Stimulated activated CD4-positive, alpha-beta T cell treated with anti-CD3 and anti-CD28 coated beads, Interleukin-15, amount 100 ng/mL, for 1 hour (primary cell): ENCODE measurements at regions not wholly inside any gene's neighbourhood (a gene's known extent, or its start where the extent isn't known, plus 50 kb on each side); places are given as distances from the start of the nearest gene placed in this dataset.
"Not testable (repeated sequence)": the region's sequence is repeated elsewhere in the genome, so short reads cannot be mapped to it uniquely, and the experiment has no call there.

ENCODE experiments used
- DNase-seq, 2 donors: peaks; one replicate each; pipeline ENCODE4 v3.0.0-alpha.2; 2020; ENCODE audit warnings: low read depth in 1 of 2, low spot score in 1 of 2

DNA sequence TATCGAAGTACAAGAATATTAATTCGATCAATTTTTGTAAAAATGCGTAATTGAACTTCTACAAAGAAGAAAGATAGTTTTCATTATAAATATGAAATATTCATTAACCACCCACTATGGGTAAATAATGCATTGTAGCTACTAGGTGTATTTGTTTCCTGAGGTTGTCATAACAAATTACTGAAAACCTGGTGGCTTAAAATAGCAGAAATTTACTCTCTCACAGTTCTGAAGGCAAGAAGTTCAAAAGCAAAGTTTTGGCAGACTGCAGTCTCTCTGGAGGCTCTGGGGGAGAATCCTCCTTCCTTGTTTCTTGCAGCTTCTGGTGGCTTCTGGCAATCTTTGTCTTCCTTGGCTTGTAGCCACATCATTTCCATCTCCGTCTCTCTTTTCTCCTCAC, 99.2 kb upstream of the MIR17HG start:
- no peak for DNase-seq

DNA sequence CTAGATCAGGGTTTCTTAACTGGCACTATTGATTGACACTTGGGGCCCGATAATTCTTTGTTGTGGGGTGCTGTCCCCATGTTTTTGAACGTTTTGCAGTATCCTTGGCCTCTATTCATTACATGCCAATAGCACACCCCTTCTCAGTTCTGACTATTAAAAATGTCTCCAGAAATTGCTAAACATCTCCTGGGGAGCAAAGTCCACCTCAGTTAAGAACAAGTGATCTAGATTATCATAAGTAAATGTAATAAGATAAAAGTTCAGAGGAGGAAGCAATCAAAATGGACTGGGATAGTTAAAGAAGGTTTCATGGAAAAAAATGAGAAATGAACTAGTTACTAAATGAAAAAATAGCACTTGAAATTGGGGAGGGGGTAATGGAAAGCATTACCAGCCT, 98.1 kb upstream of the MIR17HG start:
- DNase-seq = no peak

DNA sequence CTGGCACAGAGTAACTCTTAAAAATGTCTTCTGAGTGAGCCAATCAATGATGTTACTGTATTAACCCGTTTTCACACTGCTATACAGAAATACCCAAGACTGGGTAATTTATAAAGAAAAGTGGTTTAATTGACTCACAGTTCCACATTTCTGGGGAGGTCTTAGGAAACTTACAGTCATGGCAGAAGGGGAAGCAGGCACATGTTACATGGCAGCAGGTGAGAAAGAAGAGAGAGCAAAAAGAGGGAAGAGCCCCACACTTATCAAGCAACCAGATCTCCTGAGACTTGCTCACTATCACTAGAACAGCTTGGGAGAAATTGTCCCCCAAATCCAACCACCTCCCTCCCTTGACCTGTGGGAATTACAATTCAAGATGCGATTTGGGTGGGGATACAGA, 97.6 kb upstream of the MIR17HG start:
- DNase-seq = no peak

DNA sequence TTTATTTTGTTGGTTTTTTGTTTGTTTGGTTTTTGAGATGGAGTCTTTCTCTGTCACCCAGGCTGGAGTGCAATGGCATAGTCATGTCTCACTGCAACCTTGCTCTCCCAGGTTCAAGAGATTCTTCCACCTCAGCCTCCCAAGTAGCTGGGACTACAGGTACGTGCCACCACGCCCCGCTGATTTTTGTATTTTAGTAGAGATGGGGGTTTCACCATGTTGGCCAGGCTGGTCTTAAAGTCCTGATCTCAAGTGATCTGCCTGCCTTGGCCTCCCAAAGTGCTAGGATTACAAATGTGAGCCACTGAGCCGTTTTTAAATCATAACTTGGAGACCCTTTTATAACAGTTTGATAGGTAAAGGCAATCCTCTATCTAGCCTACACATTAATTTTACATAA, 95.9 kb upstream of the MIR17HG start:
- DNase-seq = not testable (repeated sequence)

- DNase-seq = no peak
Observed at GRCh38 chr13:91264484-91264883, 83.0 kb upstream of the MIR17HG start.

GRCh38 chr13:91269237-91269636, 78.2 kb upstream of the MIR17HG start:
- DNase-seq = no peak

DNA sequence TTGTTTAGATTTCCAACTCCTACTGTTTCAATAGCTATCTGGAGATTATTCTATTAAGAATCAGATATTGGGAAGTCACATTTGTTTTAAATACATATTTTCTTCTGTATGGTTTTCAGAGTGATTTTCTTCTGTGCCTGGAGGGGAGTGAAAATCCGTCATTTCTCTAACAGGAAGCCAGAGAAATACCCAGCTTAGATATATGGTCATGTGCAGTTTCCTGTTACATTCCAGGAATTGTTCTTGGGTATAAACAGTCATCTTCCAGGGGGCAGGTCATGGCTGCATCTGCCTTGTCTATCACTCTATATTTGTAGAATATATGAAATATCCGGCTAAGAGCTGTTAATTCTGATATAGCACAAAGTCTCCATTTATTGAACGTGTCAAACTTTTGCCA, 77.5 kb upstream of the MIR17HG start:
- DNase-seq = no peak

DNA sequence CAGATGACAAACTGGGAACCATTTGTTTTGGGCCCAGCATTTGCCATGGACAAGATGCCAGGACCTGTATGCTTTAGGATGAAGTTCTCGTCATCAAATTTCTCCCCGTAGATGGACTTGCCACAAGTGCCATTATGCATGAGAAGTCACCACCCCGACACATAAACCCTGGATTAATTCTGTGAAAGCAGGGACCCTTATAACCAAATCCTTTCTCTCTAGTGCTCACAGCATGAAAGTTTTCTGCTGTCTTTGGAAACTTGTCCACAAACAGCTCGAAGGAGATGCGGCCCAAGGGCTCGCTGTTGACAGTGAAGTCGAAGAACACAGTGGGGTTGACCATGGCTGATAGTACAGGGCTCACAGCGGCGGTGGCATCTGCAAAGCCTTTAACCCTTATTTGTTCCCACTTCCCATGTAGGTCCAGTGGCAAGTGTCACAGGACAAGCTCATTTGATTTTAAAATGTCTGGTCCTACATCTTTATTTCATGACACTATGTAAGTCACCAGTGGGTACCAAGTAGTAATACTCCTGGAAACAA, 75.2 kb upstream of the MIR17HG start:
- no peak for DNase-seq

- no peak for DNase-seq
Observed at GRCh38 chr13:91273675-91274074, 73.8 kb upstream of the MIR17HG start.

DNA sequence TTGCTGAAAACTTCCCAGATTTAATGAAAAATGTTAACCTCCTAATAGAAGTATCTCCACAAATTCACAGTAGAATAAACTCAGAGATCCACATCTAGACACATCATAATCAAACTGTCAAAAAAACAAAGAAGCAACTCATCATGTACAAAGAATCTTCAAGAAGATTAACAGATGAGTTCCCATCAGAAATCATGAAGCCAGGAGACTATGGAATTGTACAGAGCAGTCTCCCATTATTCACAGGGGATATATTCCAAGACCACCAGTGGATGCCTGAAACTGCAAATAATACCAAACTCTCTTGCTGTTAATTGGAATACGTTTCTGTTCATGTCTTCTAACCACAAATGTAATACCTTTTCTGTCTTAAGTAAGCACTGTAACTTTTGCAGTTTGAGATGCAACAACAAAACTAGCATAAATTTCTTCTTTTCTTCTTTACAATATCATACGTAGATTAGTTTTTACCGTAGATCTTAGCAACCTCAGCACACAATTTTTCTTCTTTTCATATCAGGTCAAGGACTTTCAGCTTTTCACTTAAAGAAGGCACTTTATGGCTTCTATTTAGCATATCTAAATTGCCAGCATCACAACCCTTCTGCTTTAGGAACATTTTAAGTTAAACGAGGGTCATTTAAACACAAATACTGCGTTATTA, 70.3 kb upstream of the MIR17HG start:
- DNase-seq = no peak

- DNase-seq = no peak
Observed at GRCh38 chr13:91278291-91278690, 69.2 kb upstream of the MIR17HG start.

DNA sequence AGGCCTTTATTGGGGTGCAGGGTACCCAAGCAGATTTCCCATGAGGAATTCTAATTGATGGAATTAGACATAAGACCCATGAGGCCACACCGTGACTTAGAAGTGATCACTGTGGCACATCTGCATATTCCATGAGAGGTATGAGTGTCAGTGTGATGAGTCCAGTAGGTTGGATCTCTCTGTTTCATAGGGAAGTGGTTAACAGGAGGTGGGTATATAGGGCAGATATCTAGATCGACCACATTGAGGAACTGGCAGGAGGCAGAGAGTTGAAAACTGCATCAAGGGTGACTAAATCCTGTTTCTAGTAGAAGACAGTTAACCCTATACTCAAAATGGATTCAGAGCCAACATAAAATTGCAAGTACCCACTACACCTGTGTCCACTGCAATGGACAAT, 68.6 kb upstream of the MIR17HG start:
- DNase-seq = no peak

- DNase-seq = no peak
Observed at GRCh38 chr13:91280801-91281200, 66.7 kb upstream of the MIR17HG start.

DNA sequence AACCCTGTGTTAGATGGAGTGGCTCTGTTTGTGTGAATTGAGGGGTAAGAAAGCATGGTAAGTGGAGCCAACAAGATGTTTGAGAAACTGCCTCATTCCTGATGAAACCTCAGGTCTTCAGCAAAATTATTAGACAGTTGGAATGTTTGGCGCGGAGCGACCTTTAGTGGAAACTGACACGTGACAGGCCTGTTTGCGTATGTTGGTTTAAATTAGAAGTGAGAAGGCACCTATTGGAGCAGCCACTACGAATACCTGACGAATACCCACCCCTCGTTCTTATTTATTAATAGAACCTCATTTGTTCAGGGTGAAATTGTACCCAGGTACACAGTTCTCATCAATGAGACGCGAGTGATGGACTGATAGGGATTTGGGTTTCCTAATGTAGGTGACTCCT, 63.2 kb upstream of the MIR17HG start:
- DNase-seq = no peak

DNA sequence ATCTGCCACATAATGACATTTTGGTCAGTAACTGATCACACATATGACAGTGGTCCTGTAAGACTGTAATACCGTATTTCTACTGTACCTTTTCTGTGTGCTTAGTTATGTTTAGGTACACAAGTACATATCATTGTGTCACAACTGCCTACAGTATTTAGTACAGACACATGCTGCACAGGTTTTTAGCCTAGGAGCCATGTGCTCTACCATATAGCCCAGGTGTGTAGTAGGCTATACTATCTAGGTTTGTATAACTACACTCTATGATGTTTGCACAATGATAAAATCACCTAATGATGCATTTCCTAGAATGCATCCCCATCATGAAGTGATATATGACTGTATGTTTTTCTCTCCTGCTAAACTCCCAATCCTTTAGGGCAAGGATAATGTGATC, 61.2 kb upstream of the MIR17HG start:
- no peak for DNase-seq

DNA sequence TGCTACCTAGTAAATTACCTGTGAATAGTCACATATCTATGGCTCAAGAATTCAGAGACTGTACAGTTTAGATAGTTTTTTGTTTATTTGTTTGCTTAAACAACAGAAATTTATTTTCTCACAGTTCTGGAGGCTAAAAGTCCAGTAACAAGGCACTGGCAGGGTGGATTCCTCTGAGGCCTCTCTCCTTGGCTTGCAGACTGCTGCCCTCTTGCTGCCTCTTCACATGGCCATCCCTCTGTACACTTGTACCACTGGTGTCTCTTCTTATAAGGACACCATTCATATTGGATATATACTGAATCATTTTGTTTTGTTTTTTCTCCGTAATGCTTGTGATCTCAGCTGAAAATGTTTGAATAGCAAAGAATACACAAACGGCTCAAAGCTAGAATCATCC, 56.4 kb upstream of the MIR17HG start:
- DNase-seq = no peak

DNA sequence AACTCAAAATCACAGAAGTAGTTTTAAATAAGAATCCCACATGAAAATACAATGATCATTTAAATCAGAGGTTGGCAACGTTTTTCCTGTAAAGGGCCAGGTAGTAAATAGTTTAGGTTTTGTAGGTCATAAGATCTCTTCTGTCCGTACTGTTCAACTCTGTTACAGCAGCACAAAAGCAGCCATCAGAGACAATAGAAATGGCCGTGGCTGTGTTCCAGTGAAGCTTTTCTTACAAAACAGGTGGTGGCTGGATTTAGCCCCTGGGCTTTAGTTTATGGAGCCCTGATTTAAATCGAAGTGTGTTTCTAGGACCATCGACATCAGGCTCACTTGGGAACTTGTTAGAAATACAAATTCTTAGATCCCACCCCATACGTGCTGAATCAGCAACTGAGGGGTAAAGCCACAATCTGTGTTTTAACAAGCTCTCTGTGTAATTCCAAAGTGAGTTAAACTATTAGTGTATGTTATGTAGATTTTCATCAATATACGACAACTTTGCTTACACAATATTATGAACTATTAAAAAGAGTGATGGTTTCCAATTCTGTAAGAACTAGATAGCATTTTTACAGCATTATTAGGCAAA, 54.8 kb upstream of the MIR17HG start:
- no peak for DNase-seq

DNA sequence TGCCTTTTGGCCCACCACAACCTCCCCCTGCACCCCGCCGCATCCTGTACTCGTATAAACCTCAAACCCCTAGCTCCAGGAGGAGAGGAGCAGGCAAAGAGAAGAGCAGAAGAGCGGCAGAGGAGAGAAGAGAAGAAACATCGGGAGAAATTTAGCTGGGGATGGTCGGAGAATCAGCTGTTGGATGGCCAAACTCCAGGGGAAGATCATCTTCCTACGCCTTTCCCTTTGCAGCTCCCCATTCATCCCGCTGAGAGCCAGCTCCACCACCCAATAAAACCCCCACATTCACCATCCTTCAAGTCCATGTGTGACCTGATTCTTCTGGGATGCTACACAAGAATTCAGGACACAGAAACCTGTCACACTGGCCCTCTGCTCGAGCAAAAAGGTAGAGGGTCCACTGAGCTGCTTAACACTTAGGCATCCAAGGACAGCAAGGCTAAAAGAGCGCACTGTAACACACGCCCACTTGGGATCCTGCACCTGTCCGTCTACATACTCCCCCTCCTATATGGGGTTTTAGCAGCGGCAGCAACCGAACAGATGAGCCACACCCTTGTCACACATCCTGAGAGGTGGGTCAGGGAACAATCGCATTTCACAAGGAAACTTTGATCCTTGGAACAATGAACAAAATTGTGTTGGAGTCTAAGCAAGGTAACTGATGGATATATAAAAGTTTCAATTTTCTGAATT, 51.6 kb upstream of the MIR17HG start:
- DNase-seq = no peak

DNA sequence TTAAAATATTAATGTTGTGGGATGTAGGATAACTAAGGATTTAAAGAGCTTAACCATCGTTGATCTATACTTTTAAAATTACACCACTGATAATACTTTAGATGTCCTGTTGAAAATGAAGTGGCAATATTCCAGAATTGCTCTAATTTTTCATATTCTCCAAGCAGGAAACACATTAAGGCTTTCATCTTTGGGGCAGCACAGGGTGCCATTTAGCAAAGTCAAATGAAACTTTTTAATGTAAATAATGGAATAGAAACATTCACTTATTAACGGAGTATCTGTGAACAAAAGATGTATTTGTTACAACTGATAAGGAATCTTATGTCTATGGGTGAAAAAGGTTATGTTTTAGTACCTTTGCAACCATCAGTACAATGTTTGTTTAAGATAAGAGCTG, 50.0 kb upstream of the MIR17HG start:
- DNase-seq = no peak
